Heart left ventricle (tissue), 13 donors: ENCODE measurements at regions not wholly inside any gene's neighbourhood (a gene's known extent, or its start where the extent isn't known, plus 50 kb on each side); places are given as distances from the start of the nearest gene placed in this dataset.

ENCODE experiments used
- POLR2A ChIP-seq, 2 donors: fragments of 450-650 bp; IDR thresholded peaks; one replicate each; pipeline ENCODE4 v1.6.1; 2017; ENCODE audit warnings: antibody characterized with exemption in 2 of 2, mild to moderate bottlenecking in 2 of 2, moderate library complexity in 2 of 2
- TF ChIP-seq, protein P1 (sequence below), 12 donors: fragments of 200-600 bp; sonication (generic) in 4 of 12; IDR thresholded peaks; one replicate each; pipeline versions ENCODE4 v1.5.0 to v1.8.0; 2018 to 2022; ENCODE audit warnings: antibody characterized with exemption in 12 of 12, mild to moderate bottlenecking in 5 of 12
- donor health status: ischemic (EF 13 %, LVEDD 7.1; RV severe dilation, severe dysfunction).
- donor health status: DM: no; HTN: yes; CAD: no.
- donor health status: DM: no; HTN: no; CAD: no.
- donor health status: ischemic (EF 25% LVEDD 6.9; RV normal size, moderate dysfunction).
- donor health status: ischemic (EF 25% LVEDD 5.7; RV mildly dilated, moderate dysfunction).
- donor health status: ischemic (EF 35%, LVEDD 5.7; RV mildly dilated, moderate dysfunction).
- donor health status: nonischemic (EF 11% LVEDD 7.7; RV severe dilation, severe dysfunction).
- donor health status: DM: yes; HTN: yes; CAD: no.
- donor health status: PGD.
- donor health status: ischemic (EF 29% LVEDD 5.4; RV normal size, mild dysfunction).
- donor health status: nonischemic (EF 23%, LVEDD 6.1; RV moderate dilation, normal function).

DNA sequence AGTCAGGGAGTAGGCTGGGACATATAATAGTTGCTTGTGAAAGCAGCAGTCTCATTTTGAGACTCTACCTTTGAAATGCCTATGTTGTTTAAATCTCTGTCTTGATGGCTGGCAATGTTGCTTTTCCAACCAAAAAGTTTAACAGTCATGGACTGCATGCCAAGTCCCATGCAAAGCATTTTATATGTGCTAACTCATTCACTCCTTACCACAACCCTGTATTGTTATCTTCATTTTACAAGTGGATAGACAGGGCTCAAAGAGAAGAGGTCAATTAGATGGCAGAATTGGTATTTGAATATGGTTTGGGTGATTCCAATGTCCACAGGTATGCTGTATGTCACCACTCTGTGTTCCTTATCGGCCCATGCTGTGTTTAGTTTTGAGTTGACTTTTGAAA lies 331.4 kb upstream of the USP24 start:
- TF ChIP-seq, protein P1, sequence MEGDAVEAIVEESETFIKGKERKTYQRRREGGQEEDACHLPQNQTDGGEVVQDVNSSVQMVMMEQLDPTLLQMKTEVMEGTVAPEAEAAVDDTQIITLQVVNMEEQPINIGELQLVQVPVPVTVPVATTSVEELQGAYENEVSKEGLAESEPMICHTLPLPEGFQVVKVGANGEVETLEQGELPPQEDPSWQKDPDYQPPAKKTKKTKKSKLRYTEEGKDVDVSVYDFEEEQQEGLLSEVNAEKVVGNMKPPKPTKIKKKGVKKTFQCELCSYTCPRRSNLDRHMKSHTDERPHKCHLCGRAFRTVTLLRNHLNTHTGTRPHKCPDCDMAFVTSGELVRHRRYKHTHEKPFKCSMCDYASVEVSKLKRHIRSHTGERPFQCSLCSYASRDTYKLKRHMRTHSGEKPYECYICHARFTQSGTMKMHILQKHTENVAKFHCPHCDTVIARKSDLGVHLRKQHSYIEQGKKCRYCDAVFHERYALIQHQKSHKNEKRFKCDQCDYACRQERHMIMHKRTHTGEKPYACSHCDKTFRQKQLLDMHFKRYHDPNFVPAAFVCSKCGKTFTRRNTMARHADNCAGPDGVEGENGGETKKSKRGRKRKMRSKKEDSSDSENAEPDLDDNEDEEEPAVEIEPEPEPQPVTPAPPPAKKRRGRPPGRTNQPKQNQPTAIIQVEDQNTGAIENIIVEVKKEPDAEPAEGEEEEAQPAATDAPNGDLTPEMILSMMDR (IDR thresholded peaks at IDR 0.05) = no peak
- no peak for TF ChIP-seq POLR2A (IDR thresholded peaks at IDR 0.05)
